Sigmoid colon (tissue), 4 donors: ENCODE measurements at regions not wholly inside any gene's neighbourhood (a gene's known extent, or its start where the extent isn't known, plus 50 kb on each side); places are given as distances from the start of the nearest gene placed in this dataset.

Source experiments
- EP300 ChIP-seq, 4 donors: sonication (generic); formaldehyde crosslinking; IDR thresholded peaks; one replicate each; pipeline ENCODE4 v1.6.1; 2017; ENCODE audit warnings: antibody characterized with exemption in 4 of 4
- POLR2A ChIP-seq, 2 donors: fragments of 450-650 bp; IDR thresholded peaks; one replicate each; pipeline ENCODE4 v1.6.1; 2016; ENCODE audit warnings: antibody characterized with exemption in 2 of 2, mild to moderate bottlenecking in 2 of 2, moderate library complexity in 2 of 2
- POLR2AphosphoS5 ChIP-seq, 4 donors: sonication (generic); formaldehyde crosslinking; IDR thresholded peaks; one replicate each; pipeline ENCODE4 v1.6.1; 2017; ENCODE audit warnings: antibody characterized with exemption in 4 of 4
- TF ChIP-seq, protein P1 (sequence below), 4 experiments: fragments of 450-650 bp in 3 of 4; fragments of 200-600 bp in 1 of 4; IDR thresholded peaks; one replicate each; pipeline ENCODE4 v1.5.1; 2016 to 2019; ENCODE audit warnings: antibody characterized with exemption in 4 of 4, mild to moderate bottlenecking in 3 of 4, moderate library complexity in 2 of 4

DNA sequence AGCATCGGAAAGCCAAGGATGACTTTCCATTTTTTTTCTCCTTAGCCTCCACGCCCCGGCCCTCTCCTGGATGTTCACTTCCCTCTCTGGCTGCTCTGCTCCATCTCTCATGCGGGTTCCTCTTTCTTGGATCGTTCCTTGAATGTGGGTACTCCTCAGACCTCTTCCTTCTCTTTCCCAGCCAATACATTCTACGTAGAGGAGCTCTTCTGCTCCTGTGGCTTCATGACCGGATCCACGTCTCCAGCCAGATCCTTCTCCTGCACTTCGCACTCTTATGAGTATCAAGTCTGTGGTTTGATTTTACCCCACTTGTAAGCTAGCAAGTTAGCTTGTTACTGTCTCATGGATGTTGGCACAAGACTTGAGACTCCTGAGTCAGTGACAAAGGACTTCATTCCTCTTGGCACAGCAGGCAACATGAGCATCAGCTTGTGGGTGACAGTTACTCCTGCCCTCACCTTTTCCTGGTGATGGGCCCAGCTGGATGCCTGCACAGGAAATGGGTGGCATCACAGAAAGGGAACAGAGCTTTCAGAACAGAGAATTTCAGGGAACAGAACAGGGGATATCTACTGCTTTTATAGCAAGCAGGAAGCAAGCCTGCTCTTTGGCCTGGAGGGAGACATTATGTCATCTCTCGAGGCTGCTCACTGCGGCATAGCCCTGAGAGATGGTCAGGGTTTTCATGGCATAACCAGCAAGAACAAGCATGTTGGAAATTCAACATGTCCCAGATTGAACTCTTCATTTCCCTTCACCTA lies 100.1 kb upstream of the KIF26B start:
- TF ChIP-seq POLR2A (IDR thresholded peaks at IDR 0.05) (no peak), EP300 (IDR thresholded peaks at IDR 0.05) (no peak), POLR2AphosphoS5 (IDR thresholded peaks at IDR 0.05) (no peak)
- TF ChIP-seq, protein P1, sequence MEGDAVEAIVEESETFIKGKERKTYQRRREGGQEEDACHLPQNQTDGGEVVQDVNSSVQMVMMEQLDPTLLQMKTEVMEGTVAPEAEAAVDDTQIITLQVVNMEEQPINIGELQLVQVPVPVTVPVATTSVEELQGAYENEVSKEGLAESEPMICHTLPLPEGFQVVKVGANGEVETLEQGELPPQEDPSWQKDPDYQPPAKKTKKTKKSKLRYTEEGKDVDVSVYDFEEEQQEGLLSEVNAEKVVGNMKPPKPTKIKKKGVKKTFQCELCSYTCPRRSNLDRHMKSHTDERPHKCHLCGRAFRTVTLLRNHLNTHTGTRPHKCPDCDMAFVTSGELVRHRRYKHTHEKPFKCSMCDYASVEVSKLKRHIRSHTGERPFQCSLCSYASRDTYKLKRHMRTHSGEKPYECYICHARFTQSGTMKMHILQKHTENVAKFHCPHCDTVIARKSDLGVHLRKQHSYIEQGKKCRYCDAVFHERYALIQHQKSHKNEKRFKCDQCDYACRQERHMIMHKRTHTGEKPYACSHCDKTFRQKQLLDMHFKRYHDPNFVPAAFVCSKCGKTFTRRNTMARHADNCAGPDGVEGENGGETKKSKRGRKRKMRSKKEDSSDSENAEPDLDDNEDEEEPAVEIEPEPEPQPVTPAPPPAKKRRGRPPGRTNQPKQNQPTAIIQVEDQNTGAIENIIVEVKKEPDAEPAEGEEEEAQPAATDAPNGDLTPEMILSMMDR (IDR thresholded peaks at IDR 0.05), result no peak
